Stomach (tissue), 8 donors: ENCODE measurements at regions not wholly inside any gene's neighbourhood (a gene's known extent, or its start where the extent isn't known, plus 50 kb on each side); places are given as distances from the start of the nearest gene placed in this dataset.
A peak's percentile ranks its signal among the peaks of the same experiment; 100 is the strongest.

Experiments used
- DNase-seq, 2 donors: peaks; one replicate each; pipeline versions ENCODE4 v3.0.0 to v3.0.0-alpha.2; 2013 to 2019
- H3K27ac ChIP-seq, 5 donors: fragments of 200-600 bp in 4 of 5; sonication (generic) in 4 of 5; one replicate each; pipeline ENCODE4 v1.5.1; 2013 to 2019; ENCODE audit warnings: mild to moderate bottlenecking in 1 of 5, moderate library complexity in 1 of 5
- H3K27me3 ChIP-seq, 3 donors: fragments of 200-600 bp; sonication (generic); one replicate each; pipeline ENCODE4 v1.5.1; 2017 to 2019; ENCODE audit warnings: mixed run types in 1 of 3
- H3K36me3 ChIP-seq, 4 donors: fragments of 200-600 bp; sonication (generic); 1 replicate in 3 of 4; 2 replicates in 1 of 4; pipeline ENCODE4 v1.5.1; 2016 to 2019
- H3K4me1 ChIP-seq, 4 donors: fragments of 200-600 bp; sonication (generic); one replicate each; pipeline ENCODE4 v1.5.1; 2016 to 2019
- H3K4me3 ChIP-seq, 4 donors: fragments of 200-600 bp; sonication (generic) in 3 of 4; one replicate each; pipeline ENCODE4 v1.5.1; 2016 to 2019; ENCODE audit warnings: mild to moderate bottlenecking in 1 of 4
- H3K9me3 ChIP-seq, 4 donors: fragments of 200-600 bp; sonication (generic); one replicate each; pipeline ENCODE4 v1.5.1; 2016 to 2019
- EP300 ChIP-seq: sonication (generic); formaldehyde crosslinking; IDR thresholded peaks from one replicate; pipeline ENCODE4 v1.6.1; 2017; ENCODE audit warnings: antibody characterized with exemption
- POLR2A ChIP-seq, 4 donors: fragments of 450-650 bp; IDR thresholded peaks; one replicate each; pipeline ENCODE4 v1.6.1; 2016; ENCODE audit warnings: antibody characterized with exemption in 4 of 4, control low read depth in 2 of 4, mild to moderate bottlenecking in 1 of 4, moderate library complexity in 1 of 4
- POLR2AphosphoS5 ChIP-seq, 3 donors: sonication (generic); formaldehyde crosslinking; IDR thresholded peaks; one replicate each; pipeline ENCODE4 v1.6.1; 2016; ENCODE audit warnings: antibody characterized with exemption in 3 of 3
- WGBS, 5 donors: extraction: QIAGEN DNeasy Blood & Tissue Kit in 3 of 5; methylation state at CpG; one replicate each; pipeline versions ENCODE4 v1.1.5 to v1.1.7; 2013 to 2018; 5-methylcytosine and 5-hydroxymethylcytosine counted together
- intact Hi-C: fragments of 100-400 bp; cut with DNase I; formaldehyde crosslinking; loops from one replicate; pipeline ENCODE4 v1.15.1; 2023; ENCODE audit warnings: low total_unique reads
- TF ChIP-seq, protein P1 (sequence below), 7 experiments: fragments of 450-650 bp in 4 of 7; fragments of 200-600 bp in 3 of 7; sonication (generic) in 3 of 7; IDR thresholded peaks; one replicate each; pipeline ENCODE4 v1.5.1; 2016 to 2019; ENCODE audit warnings: antibody characterized with exemption in 7 of 7, control low read depth in 2 of 7, mild to moderate bottlenecking in 1 of 7
- donor health status: healthy with polysubstance abuse.
- donor health status: Bipolar disorder and iron deficiency.
- donor health status: healthy.

GRCh38 chr2:64361151-64361938 lies 92.6 kb upstream of the LGALSL start:
- intact Hi-C loops, result no loop called here
- Histone ChIP-seq H3K9me3 (no peaks in the 10 kb centered on the region), H3K4me1 (peaks cover 11 to 16% (median 13%) of the 10 kb centered on the region in 4 donors), H3K4me3 (no peak overlapping the region), H3K27me3 (no peaks in the 10 kb centered on the region), H3K27ac (no peak overlapping the region), H3K36me3 (no peaks in the 10 kb centered on the region)
- DNase-seq, result no peak
- TF ChIP-seq, protein P1, sequence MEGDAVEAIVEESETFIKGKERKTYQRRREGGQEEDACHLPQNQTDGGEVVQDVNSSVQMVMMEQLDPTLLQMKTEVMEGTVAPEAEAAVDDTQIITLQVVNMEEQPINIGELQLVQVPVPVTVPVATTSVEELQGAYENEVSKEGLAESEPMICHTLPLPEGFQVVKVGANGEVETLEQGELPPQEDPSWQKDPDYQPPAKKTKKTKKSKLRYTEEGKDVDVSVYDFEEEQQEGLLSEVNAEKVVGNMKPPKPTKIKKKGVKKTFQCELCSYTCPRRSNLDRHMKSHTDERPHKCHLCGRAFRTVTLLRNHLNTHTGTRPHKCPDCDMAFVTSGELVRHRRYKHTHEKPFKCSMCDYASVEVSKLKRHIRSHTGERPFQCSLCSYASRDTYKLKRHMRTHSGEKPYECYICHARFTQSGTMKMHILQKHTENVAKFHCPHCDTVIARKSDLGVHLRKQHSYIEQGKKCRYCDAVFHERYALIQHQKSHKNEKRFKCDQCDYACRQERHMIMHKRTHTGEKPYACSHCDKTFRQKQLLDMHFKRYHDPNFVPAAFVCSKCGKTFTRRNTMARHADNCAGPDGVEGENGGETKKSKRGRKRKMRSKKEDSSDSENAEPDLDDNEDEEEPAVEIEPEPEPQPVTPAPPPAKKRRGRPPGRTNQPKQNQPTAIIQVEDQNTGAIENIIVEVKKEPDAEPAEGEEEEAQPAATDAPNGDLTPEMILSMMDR (IDR thresholded peaks at IDR 0.05), result no peak
- TF ChIP-seq POLR2AphosphoS5 (IDR thresholded peaks at IDR 0.05) (no peak), POLR2A (IDR thresholded peaks at IDR 0.05) (no peak), EP300 (no peak)
- 83 to 86% (median 83%) methylated on average over 11 to 12 of the region's 12 CpGs for whole genome bisulfite sequencing, 5 donors

DNA sequence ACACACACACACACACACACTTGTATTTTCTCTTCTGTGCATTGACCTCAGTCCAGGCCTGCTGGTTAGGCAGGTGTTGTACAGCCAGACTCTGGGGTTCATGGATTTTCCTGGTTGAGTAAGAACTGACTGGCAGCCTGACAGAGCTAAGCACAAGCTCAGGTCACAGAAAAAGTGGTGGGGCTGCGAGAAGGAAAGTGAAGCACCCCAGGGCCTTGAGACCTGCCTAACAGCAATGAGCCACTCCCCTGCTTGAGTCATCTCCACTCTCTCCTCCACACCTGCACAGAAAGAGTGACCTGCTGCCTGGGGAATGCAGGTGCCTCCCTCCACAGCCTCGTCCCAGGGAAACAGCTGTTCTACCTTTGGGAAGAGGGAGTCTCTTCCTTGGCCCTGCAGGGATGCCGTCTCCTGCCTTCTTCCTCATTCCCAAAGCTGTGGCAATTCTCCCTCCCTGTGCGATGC lies 91.4 kb upstream of the LGALSL start:
- Histone ChIP-seq H3K27me3 (no peaks in the 10 kb centered on the region), H3K4me1 (peaks cover 11 to 16% (median 13%) of the 10 kb centered on the region in 4 donors), H3K4me3 (no peak overlapping the region), H3K36me3 (no peaks in the 10 kb centered on the region), H3K27ac (peak overlapping the region in 2 of 5 donors; percentile 37 to 51), H3K9me3 (no peaks in the 10 kb centered on the region)
- intact Hi-C loops, result no loop called here
- DNase-seq, result peak; percentile 49 to 66
- 69 to 84% (median 77%) methylated on average over 3 to 4 of the region's 4 CpGs for WGBS, 5 donors
- TF ChIP-seq EP300 (no peak), POLR2A (IDR thresholded peaks at IDR 0.05) (no peak), POLR2AphosphoS5 (IDR thresholded peaks at IDR 0.05) (no peak)
- TF ChIP-seq, protein P1 (IDR thresholded peaks at IDR 0.05), result no peak

GRCh38 chr2:64363140-64363539 lies 90.8 kb upstream of the LGALSL start:
- no peaks in the 10 kb centered on the region for H3K9me3 ChIP-seq
- 88 to 95% (median 93%) methylated on average over 4 of the region's 4 CpGs for WGBS, 5 donors

DNA sequence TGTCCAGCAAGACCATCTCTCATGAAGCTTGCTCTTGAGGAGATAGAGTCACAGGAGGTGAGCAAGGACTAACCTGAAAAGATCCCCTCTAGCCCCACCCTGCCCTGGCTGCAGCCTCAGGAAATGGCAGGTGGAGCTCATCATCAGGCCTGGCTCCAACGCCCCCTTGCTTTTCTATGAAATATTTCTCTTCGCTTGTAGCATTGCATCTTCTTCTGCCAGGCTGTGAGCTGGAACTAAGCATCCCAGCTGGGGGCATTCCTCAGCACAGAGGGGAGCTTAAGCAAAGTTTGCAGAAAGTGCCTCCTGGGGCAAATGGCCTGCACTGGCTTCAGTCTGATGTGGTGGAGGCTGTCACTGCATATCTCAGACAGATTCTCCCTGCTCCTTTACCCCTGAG lies 90.1 kb upstream of the LGALSL start:
- DNase-seq, result no peak
- intact Hi-C loops, result no loop called here

More at GRCh38 chr2:64363140-64363539, 90.8 kb upstream of the LGALSL start:
- Histone ChIP-seq H3K27me3 (no peaks in the 10 kb centered on the region), H3K4me3 (no peak overlapping the region), H3K36me3 (no peaks in the 10 kb centered on the region), H3K4me1 (peaks cover 11 to 16% (median 13%) of the 10 kb centered on the region in 4 donors), H3K27ac (peak overlapping the region in 1 of 5 donors; percentile 37)
- TF ChIP-seq EP300 (no peak), POLR2AphosphoS5 (IDR thresholded peaks at IDR 0.05) (no peak), POLR2A (IDR thresholded peaks at IDR 0.05) (no peak)
- TF ChIP-seq, protein P1 (IDR thresholded peaks at IDR 0.05), result no peak
- no peak for DNase-seq
- intact Hi-C loops, result no loop called here

More for the DNA sequence above, 90.1 kb upstream of the LGALSL start:
- WGBS, 5 donors, result 81 to 93% (median 87%) methylated on average over 2 of the region's 2 CpGs
- no peak for TF ChIP-seq POLR2A (IDR thresholded peaks at IDR 0.05)
- TF ChIP-seq EP300, result no peak
- TF ChIP-seq, protein P1 (IDR thresholded peaks at IDR 0.05), result no peak
- no peak for TF ChIP-seq POLR2AphosphoS5 (IDR thresholded peaks at IDR 0.05)
- Histone ChIP-seq H3K4me3 (no peak overlapping the region), H3K9me3 (no peaks in the 10 kb centered on the region), H3K36me3 (no peaks in the 10 kb centered on the region), H3K27ac (no peak overlapping the region), H3K27me3 (no peaks in the 10 kb centered on the region), H3K4me1 (peaks cover 11 to 16% (median 13%) of the 10 kb centered on the region in 4 donors)
